HCT116 (cell line): ENCODE measurements at regions not wholly inside any gene's neighbourhood (a gene's known extent, or its start where the extent isn't known, plus 50 kb on each side); places are given as distances from the start of the nearest gene placed in this dataset.

Experiments
- ATAC-seq: fragments of 200-7000 bp; cut with Tn5 transposase; 2 replicates; pipeline ENCODE4 v1.9.1; 2020; ENCODE audit warnings: mild to moderate bottlenecking, moderate library complexity
- BruUV-seq: library from RNA; stranded (reverse); fragments of 400-500 nt; replicated peaks from 2 replicates; lab custom pipeline; 2021; lab: Mats Ljungman, UMichigan
- CTCF ChIA-PET: fragments of 300-600 bp; sonication (Branson Sonifier 250); formaldehyde crosslinking; loops from one replicate; lab custom pipeline; 2021; ENCODE audit warnings: antibody characterized with exemption; lab: Charles Lee
- POLR2A ChIA-PET: fragments of 300-600, 350-600 bp; sonication (Branson Sonifier 250); formaldehyde crosslinking; loops from one replicate; lab custom pipeline; 2021; ENCODE audit warnings: antibody characterized with exemption; lab: Charles Lee
- RAD21 ChIA-PET, 2 experiments: fragments of 300-600 bp; sonication (Branson Sonifier 250); formaldehyde crosslinking; loops; one replicate each; lab custom pipeline; 2023; ENCODE audit warnings: low total read pairs in 2 of 2; ENCODE audit not compliant: uncharacterized antibody in 2 of 2, unreplicated experiment in 2 of 2, low non-redundant PET in 1 of 2; lab: Charles Lee
- DNase-seq: peaks from one replicate; pipeline ENCODE4 v3.0.0-alpha.2; 2010; ENCODE audit warnings: low read depth, low spot score
- H2AFZ ChIP-seq: fragments of 200-600 bp; shearing (Covaris generic), sonication (generic); 2 replicates; pipeline ENCODE4 v1.6.1; 2017; ENCODE audit warnings: low read depth, mixed run types, mixed read lengths, antibody characterized with exemption, low read length; ENCODE audit not compliant: poor library complexity, severe bottlenecking
- H3K27ac ChIP-seq: 2 replicates; pipeline ENCODE4 v1.5.1; 2012; ENCODE audit warnings: low read depth, low read length
- H3K27me3 ChIP-seq: fragments of 200-600 bp; sonication (generic); 2 replicates; pipeline ENCODE4 v1.6.1; 2016; ENCODE audit warnings: mixed run types, low read length, mixed read lengths; ENCODE audit not compliant: insufficient read depth
- H3K36me3 ChIP-seq, 2 experiments: fragments of 200-500 bp in 1 of 2; fragments of 200-600 bp in 1 of 2; sonication (Bioruptor generic) in 1 of 2; sonication (generic) in 1 of 2; 2 replicates each; pipeline versions ENCODE4 v1.5.1 to v1.6.1; 2014 to 2016; ENCODE audit warnings: low read length in 2 of 2, inconsistent platforms in 1 of 2, mixed read lengths in 1 of 2, mixed run types in 1 of 2; ENCODE audit not compliant: insufficient read depth in 2 of 2, control insufficient read depth in 1 of 2
- H3K4me1 ChIP-seq, 2 experiments: fragments of 200-600 bp in 1 of 2; sonication (generic) in 1 of 2; 2 replicates each; pipeline versions ENCODE4 v1.5.1 to v1.6.1; 2012 to 2017; ENCODE audit warnings: low read length in 2 of 2, inconsistent platforms in 1 of 2, mild to moderate bottlenecking in 1 of 2, mixed read lengths in 1 of 2, mixed run types in 1 of 2, moderate library complexity in 1 of 2; ENCODE audit not compliant: insufficient read depth in 2 of 2, control insufficient read depth in 1 of 2
- H3K4me2 ChIP-seq: fragments of 200-600 bp; sonication (generic); 2 replicates; pipeline ENCODE4 v1.6.1; 2017; ENCODE audit warnings: mixed run types, low read length, mixed read lengths
- H3K4me3 ChIP-seq, 2 experiments: fragments of 200-600 bp in 1 of 2; sonication (generic) in 1 of 2; replicated peaks in 1 of 2; 2 replicates each; pipeline ENCODE4 v1.5.1; 2011 to 2016; ENCODE audit warnings: low read length in 2 of 2, control low read depth in 1 of 2, low read depth in 1 of 2, mild to moderate bottlenecking in 1 of 2, mixed read lengths in 1 of 2, mixed run types in 1 of 2
- H3K79me2 ChIP-seq: fragments of 200-600 bp; sonication (generic); 2 replicates; pipeline ENCODE4 v1.6.1; 2017; ENCODE audit warnings: mild to moderate bottlenecking, mixed run types, low read length, moderate library complexity, mixed read lengths; ENCODE audit not compliant: insufficient read depth
- H3K9ac ChIP-seq: fragments of 200-600 bp; sonication (generic); 2 replicates; pipeline ENCODE4 v1.6.1; 2016; ENCODE audit warnings: low read length, mixed read lengths
- H3K9me2 ChIP-seq: fragments of 200-600 bp; sonication (generic), shearing (Covaris generic); 2 replicates; pipeline ENCODE4 v1.6.1; 2017; ENCODE audit warnings: mixed run types, mild to moderate bottlenecking, moderate library complexity; ENCODE audit not compliant: insufficient read depth
- H3K9me3 ChIP-seq, 2 experiments: fragments of 200-500 bp in 1 of 2; fragments of 200-600 bp in 1 of 2; sonication (Bioruptor generic) in 1 of 2; sonication (generic) in 1 of 2; 2 replicates each; pipeline ENCODE4 v1.6.1; 2014 to 2017; ENCODE audit warnings: low read length in 2 of 2, mixed read lengths in 2 of 2, inconsistent platforms in 1 of 2, low read depth in 1 of 2, mild to moderate bottlenecking in 1 of 2, mixed run types in 1 of 2, moderate library complexity in 1 of 2; ENCODE audit not compliant: control insufficient read depth in 1 of 2, insufficient read depth in 1 of 2
- H4K20me1 ChIP-seq: fragments of 200-600 bp; sonication (generic), shearing (Covaris generic); 2 replicates; pipeline ENCODE4 v1.6.1; 2017; ENCODE audit warnings: mixed run types, mild to moderate bottlenecking, moderate library complexity; ENCODE audit not compliant: insufficient read depth
- ATF3 ChIP-seq: IDR thresholded peaks from 2 replicates; pipeline ENCODE4 v1.6.1; 2012
- CBX3 ChIP-seq: IDR thresholded peaks from 2 replicates; pipeline ENCODE4 v1.6.1; 2012; ENCODE audit warnings: low read depth
- CEBPB ChIP-seq: IDR thresholded peaks from 2 replicates; pipeline ENCODE4 v1.6.1; 2012; ENCODE audit warnings: low read depth
- CTCF ChIP-seq, 3 experiments: fragments of 200-600 bp in 1 of 3; sonication (generic) in 1 of 3; IDR thresholded peaks in 2 of 3; conservative IDR thresholded peaks in 1 of 3; 2 replicates each; pipeline ENCODE4 v1.5.1; 2012 to 2017; ENCODE audit warnings: low read depth in 2 of 3, low read length in 2 of 3, antibody characterized with exemption in 1 of 3, borderline replicate concordance in 1 of 3, control low read depth in 1 of 3, mild to moderate bottlenecking in 1 of 3, mixed read lengths in 1 of 3, mixed run types in 1 of 3, moderate library complexity in 1 of 3; ENCODE audit not compliant: insufficient read depth in 1 of 3
- EZH2 ChIP-seq: fragments of 200-600 bp; sonication (generic); IDR thresholded peaks from 2 replicates; pipeline ENCODE4 v1.6.1; 2017; ENCODE audit warnings: antibody characterized with exemption, mixed run types
- FOSL1 ChIP-seq: IDR thresholded peaks from 2 replicates; pipeline ENCODE4 v1.6.1; 2012; ENCODE audit warnings: low read depth
- MAX ChIP-seq: IDR thresholded peaks from 2 replicates; pipeline ENCODE4 v1.6.1; 2012
- POLR2A ChIP-seq: IDR thresholded peaks from 2 replicates; pipeline ENCODE4 v1.7.0; 2011; ENCODE audit warnings: borderline replicate concordance; ENCODE audit not compliant: insufficient read depth, insufficient read length; ENCODE audit errors: extremely low read depth
- POLR2AphosphoS5 ChIP-seq: IDR thresholded peaks from 2 replicates; pipeline ENCODE4 v1.6.1; 2011; ENCODE audit warnings: mild to moderate bottlenecking, low read depth, low read length, moderate library complexity
- RAD21 ChIP-seq: IDR thresholded peaks from 2 replicates; pipeline ENCODE4 v1.6.1; 2012; ENCODE audit warnings: low read depth, mild to moderate bottlenecking
- SP1 ChIP-seq: IDR thresholded peaks from 2 replicates; pipeline ENCODE4 v1.6.1; 2012; ENCODE audit warnings: low read depth
- TCF7L2 ChIP-seq: IDR thresholded peaks from 2 replicates; pipeline ENCODE4 v1.7.0; 2011; ENCODE audit warnings: borderline replicate concordance, inconsistent platforms; ENCODE audit not compliant: insufficient read depth, insufficient read length; ENCODE audit errors: extremely low read depth
- ZBTB33 ChIP-seq: IDR thresholded peaks from 2 replicates; pipeline ENCODE4 v1.6.1; 2011; ENCODE audit warnings: mild to moderate bottlenecking, low read length, moderate library complexity; ENCODE audit not compliant: insufficient replicate concordance; ENCODE audit errors: extremely low read depth
- ZFX ChIP-seq: fragments of 450-650 bp; IDR thresholded peaks from 2 replicates; pipeline ENCODE4 v1.6.1; 2017
- ZNF274 ChIP-seq: fragments of 200-500 bp; sonication (Bioruptor generic); IDR thresholded peaks from 2 replicates; pipeline ENCODE4 v1.6.1; 2014; ENCODE audit warnings: mild to moderate bottlenecking, low read depth, low read length, inconsistent platforms
- intact Hi-C: fragments of 100-400 bp; cut with micrococcal nuclease; formaldehyde crosslinking; loops from 2 replicates; pipeline ENCODE4 v1.10.0; 2022

- Histone ChIP-seq H3K9me3 (no peaks in the 10 kb centered on the region), H3K9ac (no peak overlapping the region), H3K36me3 (no peaks in the 10 kb centered on the region), H3K79me2 (no peaks in the 10 kb centered on the region), H3K27ac (no peak overlapping the region), H3K27me3 (no peaks in the 10 kb centered on the region), H3K9me2 (no peaks in the 10 kb centered on the region), H4K20me1 (no peaks in the 10 kb centered on the region), H2AFZ (no peak overlapping the region), H3K4me1 (peaks cover 0 to 10% of the 10 kb centered on the region in 2 experiments; a peak in 1 of 4 replicates), H3K4me3 (no peak overlapping the region), H3K4me2 (no peak overlapping the region)
- no peak for TF ChIP-seq ZBTB33
- no peak for TF ChIP-seq TCF7L2
- no peak for TF ChIP-seq MAX
- ChIA-PET RAD21 (no interaction called here), POLR2A (no interaction called here), CTCF (no interaction called here)
- ATAC-seq (no peak), DNase-seq (no peak)
- no TSS peak for BruUV-seq
- intact Hi-C loops: no loop called here
Observed at GRCh38 chr2:65731476-65731875, 299.1 kb upstream of the SPRED2 start.

- no peak for ATAC-seq
- no peak overlapping the region for H3K27ac ChIP-seq
- peaks cover 0 to 10% of the 10 kb centered on the region in 2 experiments; a peak in 1 of 4 replicates for H3K4me1 ChIP-seq
- RAD21 ChIA-PET: no interaction called here
- H4K20me1 ChIP-seq: no peaks in the 10 kb centered on the region
- H3K4me3 ChIP-seq: no peak overlapping the region
- H3K9me3 ChIP-seq: no peaks in the 10 kb centered on the region
- H3K9ac ChIP-seq: no peak overlapping the region
- no peaks in the 10 kb centered on the region for H3K27me3 ChIP-seq
- BruUV-seq: no TSS peak
- no peak for TF ChIP-seq CEBPB
- no peak for TF ChIP-seq POLR2A
- TF ChIP-seq FOSL1: no peak
- TF ChIP-seq SP1: no peak
- no peak for TF ChIP-seq CTCF (IDR thresholded peaks at IDR 0.05 in 2 of 3, conservative IDR thresholded peaks at IDR 0.05 in 1 of 3; ENCODE audit: borderline replicate concordance in 1 of 3, insufficient read depth in 1 of 3, low read depth in 2 of 3, low read length in 2 of 3)
- TF ChIP-seq TCF7L2: no peak
- TF ChIP-seq POLR2AphosphoS5: no peak
- TF ChIP-seq ATF3: no peak
- no peak for TF ChIP-seq ZNF274
- TF ChIP-seq MAX: no peak
- TF ChIP-seq CBX3: no peak
- no peak for TF ChIP-seq EZH2
- TF ChIP-seq ZFX: no peak
- no peak for TF ChIP-seq RAD21
- H3K36me3 ChIP-seq: no peaks in the 10 kb centered on the region
- POLR2A ChIA-PET: no interaction called here
- H3K79me2 ChIP-seq: no peaks in the 10 kb centered on the region
- CTCF ChIA-PET: no interaction called here
- H3K4me2 ChIP-seq: no peak overlapping the region
- intact Hi-C loops: no loop called here
- H2AFZ ChIP-seq: no peak overlapping the region
- H3K9me2 ChIP-seq: no peaks in the 10 kb centered on the region
- no peak for DNase-seq
Observed at GRCh38 chr2:65730186-65730585, 297.8 kb upstream of the SPRED2 start.
